ENCODE measurements at regions not wholly inside any gene's neighbourhood (a gene's known extent, or its start where the extent isn't known, plus 50 kb on each side); places are given as distances from the start of the nearest gene placed in this dataset.

DNA sequence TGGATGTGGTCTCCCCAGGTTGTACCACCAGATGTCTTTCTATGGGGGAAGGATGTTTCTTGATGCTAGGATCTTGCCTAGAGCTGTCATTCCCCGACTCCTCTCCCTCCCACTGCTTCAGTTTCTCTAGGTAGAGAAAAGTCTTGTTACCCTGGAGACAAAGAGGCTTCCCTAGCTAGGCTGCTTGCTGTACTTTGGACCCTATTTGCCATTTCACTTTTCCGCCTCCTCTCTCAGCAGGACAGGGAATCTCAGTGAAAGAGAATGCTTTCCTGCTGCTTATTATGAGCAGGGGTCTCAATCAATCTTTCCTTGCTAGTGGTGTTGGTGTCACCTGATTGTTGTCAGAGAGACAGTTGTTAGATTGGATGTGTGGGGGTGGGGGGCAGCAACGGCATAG lies 818.8 kb upstream of the GYPC start:
- ChIA-PET CTCF (no interaction called here), POLR2A (no interaction called here)
- TF ChIP-seq, protein P1, sequence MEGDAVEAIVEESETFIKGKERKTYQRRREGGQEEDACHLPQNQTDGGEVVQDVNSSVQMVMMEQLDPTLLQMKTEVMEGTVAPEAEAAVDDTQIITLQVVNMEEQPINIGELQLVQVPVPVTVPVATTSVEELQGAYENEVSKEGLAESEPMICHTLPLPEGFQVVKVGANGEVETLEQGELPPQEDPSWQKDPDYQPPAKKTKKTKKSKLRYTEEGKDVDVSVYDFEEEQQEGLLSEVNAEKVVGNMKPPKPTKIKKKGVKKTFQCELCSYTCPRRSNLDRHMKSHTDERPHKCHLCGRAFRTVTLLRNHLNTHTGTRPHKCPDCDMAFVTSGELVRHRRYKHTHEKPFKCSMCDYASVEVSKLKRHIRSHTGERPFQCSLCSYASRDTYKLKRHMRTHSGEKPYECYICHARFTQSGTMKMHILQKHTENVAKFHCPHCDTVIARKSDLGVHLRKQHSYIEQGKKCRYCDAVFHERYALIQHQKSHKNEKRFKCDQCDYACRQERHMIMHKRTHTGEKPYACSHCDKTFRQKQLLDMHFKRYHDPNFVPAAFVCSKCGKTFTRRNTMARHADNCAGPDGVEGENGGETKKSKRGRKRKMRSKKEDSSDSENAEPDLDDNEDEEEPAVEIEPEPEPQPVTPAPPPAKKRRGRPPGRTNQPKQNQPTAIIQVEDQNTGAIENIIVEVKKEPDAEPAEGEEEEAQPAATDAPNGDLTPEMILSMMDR (IDR thresholded peaks at IDR 0.05; ENCODE audit: low read depth, low read length) = no peak
- Histone ChIP-seq H3K27me3 (ENCODE audit: control insufficient read depth, insufficient read depth, low read length) (no peaks in the 10 kb centered on the region), H3K4me3 (ENCODE audit: low read depth, low read length) (no peak overlapping the region), H3K9me3 (ENCODE audit: control insufficient read depth, insufficient read depth, low read length) (peaks cover 6% of the 10 kb centered on the region; the same call in 1 of the 2 replicates), H3K27ac (ENCODE audit: low read depth, low read length) (no peak overlapping the region)
- DNase-seq (ENCODE audit: low read depth, low spot score) = no peak

DNA sequence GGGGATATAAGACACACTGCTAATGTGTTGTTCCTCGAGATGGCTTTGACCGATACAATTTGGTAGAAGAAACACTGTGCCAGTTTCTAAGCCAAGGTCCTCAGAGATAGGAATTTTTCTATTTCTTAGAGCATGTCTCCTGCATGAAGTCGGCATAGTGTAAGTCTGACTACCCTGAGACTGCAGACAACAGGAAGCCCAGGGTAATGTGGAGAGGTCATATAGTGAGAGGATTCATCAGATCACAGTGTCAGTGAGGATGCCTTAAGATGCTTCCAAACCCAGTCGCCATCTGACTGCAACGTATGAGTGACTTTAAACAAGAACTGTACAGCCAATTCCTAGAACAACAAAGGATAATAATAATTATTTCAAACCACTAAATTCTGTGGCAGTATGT lies 818.3 kb upstream of the GYPC start:
- CTCF ChIA-PET = no interaction called here

DNA sequence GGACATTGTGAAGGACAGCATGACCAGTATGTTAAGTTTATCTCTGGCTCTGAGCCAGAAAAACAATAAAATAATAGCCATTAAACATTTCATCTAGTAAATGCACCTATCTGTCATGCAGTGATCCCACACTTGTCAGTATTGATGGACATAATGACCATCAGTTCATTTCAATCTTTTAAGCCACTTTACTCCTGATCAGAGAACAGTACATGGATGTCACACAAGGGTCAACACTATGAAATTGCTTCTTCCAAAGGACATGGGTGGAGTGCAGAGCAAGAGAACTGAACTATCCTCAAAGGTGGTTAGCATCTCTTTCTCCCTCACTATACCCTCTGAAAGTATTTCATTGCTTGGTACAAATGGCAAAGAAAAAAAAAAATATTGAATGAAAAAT lies 816.0 kb upstream of the GYPC start:
- TF ChIP-seq, protein P1 (IDR thresholded peaks at IDR 0.05; ENCODE audit: low read depth, low read length) = no peak
- Histone ChIP-seq H3K27me3 (ENCODE audit: control insufficient read depth, insufficient read depth, low read length) (no peaks in the 10 kb centered on the region), H3K27ac (ENCODE audit: low read depth, low read length) (no peak overlapping the region), H3K9me3 (ENCODE audit: control insufficient read depth, insufficient read depth, low read length) (peaks cover 16% of the 10 kb centered on the region; the same call in 1 of the 2 replicates), H3K4me3 (ENCODE audit: low read depth, low read length) (no peak overlapping the region)
- ChIA-PET POLR2A (no interaction called here), CTCF (no interaction called here)
- DNase-seq (ENCODE audit: low read depth, low spot score) = no peak

More for the DNA sequence above, 818.3 kb upstream of the GYPC start:
- DNase-seq (ENCODE audit: low read depth, low spot score) = no peak
- TF ChIP-seq, protein P1 (IDR thresholded peaks at IDR 0.05; ENCODE audit: low read depth, low read length) = no peak
- POLR2A ChIA-PET = no interaction called here
- no peak overlapping the region for H3K27ac ChIP-seq (ENCODE audit: low read depth, low read length)
- H3K4me3 ChIP-seq (ENCODE audit: low read depth, low read length) = no peak overlapping the region
- H3K27me3 ChIP-seq (ENCODE audit: control insufficient read depth, insufficient read depth, low read length) = no peaks in the 10 kb centered on the region
- H3K9me3 ChIP-seq (ENCODE audit: control insufficient read depth, insufficient read depth, low read length) = peaks cover 6% of the 10 kb centered on the region; the same call in 1 of the 2 replicates

DNA sequence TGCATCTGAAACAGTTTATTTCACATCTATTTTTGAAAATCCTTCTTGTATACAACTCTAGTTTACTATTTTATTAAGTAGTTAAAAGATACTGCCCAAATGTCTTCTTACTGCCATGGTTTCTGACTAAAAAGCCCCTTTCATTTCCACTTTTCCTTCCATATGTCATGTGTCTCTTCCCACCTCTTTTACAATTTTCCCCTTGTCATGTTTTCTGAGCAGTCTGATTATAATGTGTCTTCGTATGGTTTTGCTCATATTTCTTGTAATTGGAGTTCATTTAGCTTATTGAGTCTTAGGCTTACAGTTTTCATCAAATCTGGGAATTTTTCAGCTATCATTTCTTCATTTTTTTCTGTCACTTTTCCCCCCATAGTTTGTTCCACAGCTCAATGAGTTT lies 813.9 kb upstream of the GYPC start:
- no peak for DNase-seq (ENCODE audit: low read depth, low spot score)
- Histone ChIP-seq H3K9me3 (ENCODE audit: control insufficient read depth, insufficient read depth, low read length) (peaks cover 14% of the 10 kb centered on the region; the same call in 1 of the 2 replicates), H3K27ac (ENCODE audit: low read depth, low read length) (no peak overlapping the region), H3K4me3 (ENCODE audit: low read depth, low read length) (no peak overlapping the region), H3K27me3 (ENCODE audit: control insufficient read depth, insufficient read depth, low read length) (no peaks in the 10 kb centered on the region)
- TF ChIP-seq, protein P1 (IDR thresholded peaks at IDR 0.05; ENCODE audit: low read depth, low read length) = no peak
- POLR2A ChIA-PET = no interaction called here
- CTCF ChIA-PET = no interaction called here

DNA sequence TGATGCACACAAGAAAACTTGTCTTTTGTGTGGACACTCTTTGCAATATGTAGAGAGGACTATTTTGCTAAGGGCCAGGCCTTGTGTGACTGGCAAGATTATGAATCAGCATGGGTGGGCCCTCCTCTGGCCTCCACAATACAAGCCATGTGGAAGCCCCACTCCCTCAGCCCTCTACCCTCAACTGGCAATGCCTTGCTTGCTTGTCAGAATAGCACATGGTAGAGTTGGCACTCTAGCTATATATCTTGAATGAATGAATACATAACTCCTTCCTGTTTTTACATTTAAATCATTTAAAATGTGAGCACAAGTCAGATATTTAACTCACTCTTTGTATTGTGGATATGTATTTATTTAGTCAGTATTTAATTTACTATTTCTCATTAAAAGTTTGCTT lies 805.4 kb upstream of the GYPC start:
- TF ChIP-seq, protein P1 (IDR thresholded peaks at IDR 0.05; ENCODE audit: low read depth, low read length) = no peak
- no peak overlapping the region for H3K27ac ChIP-seq (ENCODE audit: low read depth, low read length)
- H3K4me3 ChIP-seq (ENCODE audit: low read depth, low read length) = no peak overlapping the region
- POLR2A ChIA-PET = no interaction called here
- H3K9me3 ChIP-seq (ENCODE audit: control insufficient read depth, insufficient read depth, low read length) = no peaks in the 10 kb centered on the region; the same call in 1 of the 2 replicates
- no peaks in the 10 kb centered on the region for H3K27me3 ChIP-seq (ENCODE audit: control insufficient read depth, insufficient read depth, low read length)
- CTCF ChIA-PET = no interaction called here
- no peak for DNase-seq (ENCODE audit: low read depth, low spot score)
